HG03378 (cell line): ENCODE measurements at regions not wholly inside any gene's neighbourhood (a gene's known extent, or its start where the extent isn't known, plus 50 kb on each side); places are given as distances from the start of the nearest gene placed in this dataset.
"Not testable (repeated sequence)": the region's sequence is repeated elsewhere in the genome, so short reads cannot be mapped to it uniquely, and the experiment has no call there.

Experiments
- ATAC-seq: cut with Tn5 transposase; IDR thresholded peaks from one replicate; pipeline ENCODE4 v1.9.1; 2021; ENCODE audit warnings: mild to moderate bottlenecking, moderate library complexity; ENCODE audit not compliant: unreplicated experiment

DNA sequence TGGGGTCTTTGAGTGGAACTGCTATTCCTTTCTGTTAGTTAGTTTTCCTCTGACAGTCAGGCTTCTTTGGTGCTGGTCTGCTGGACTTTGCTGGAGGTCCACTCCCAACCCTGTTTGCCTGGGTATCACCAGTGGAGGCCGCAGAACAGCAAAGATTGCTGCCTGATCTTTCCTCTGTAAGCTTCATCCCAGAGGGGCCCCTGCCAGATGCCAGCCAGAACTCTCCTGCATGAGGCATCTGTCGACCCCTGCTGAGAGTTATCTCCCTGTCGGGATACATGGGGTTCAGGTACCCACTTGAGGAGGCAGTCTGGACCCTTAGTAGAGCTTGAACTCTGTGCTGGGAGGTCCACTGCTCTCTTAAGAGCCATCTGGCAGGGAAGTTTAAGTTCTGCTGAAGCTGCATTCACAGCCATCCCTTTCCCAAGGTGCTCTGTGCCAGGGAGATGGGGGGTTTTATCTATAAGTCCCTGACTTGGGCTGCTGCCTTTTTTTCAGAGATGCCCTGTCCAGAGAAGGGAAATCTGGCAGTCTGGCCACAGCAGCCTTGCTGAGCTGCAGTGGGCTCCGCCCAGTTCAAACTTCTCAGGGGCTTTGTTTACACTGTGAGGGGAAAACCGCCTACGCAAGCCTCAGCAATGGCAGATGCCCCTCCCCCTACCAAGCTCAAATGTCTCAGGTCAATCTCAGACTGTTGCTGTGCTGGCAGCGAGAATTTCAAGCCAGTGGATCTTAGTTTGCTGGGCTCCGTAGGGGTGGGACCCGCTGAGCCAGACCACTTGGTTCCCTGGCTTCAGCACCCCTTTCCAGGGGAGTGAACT is 89.7 kb upstream of the CDK6 start:
- ATAC-seq: no peak

DNA sequence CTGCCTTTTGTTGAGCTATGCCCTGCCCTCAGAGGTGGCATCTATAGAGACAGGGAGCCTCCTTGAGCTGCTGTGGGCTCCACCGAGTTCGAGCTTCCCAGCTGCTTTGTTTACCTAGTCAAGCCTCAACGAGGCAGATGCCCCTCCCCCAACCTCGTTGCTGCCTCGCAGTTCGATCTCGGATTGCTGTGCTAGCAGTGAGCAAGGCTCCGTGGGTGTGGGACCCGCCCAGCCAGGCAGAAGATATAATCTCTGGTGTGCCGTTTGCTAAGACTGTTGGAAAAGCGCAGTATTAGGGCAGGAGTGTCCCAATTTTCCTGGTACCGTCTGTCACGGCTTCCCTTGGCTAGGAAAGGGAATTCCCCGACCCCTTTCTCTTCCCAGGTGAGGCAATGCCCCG is 88.4 kb upstream of the CDK6 start:
- no peak for ATAC-seq

DNA sequence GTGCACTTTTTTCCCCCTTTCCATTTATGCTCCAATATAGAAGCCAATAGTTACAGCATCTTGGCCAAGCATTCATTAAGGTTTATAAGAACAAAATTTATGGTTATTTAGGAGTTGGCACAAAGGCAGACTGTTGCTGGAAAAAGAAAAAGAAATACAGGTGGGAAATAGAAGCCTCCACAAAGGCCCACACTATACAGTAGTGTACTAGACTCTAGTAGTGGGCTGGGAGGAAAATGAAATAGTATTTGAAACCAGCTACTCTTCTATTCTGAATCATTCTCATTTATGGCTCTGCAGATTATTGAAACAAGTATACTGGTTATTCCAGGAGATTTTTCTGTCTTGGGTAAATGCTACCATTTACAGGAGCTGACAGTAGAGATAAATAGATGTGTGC is 80.9 kb upstream of the CDK6 start:
- no peak for ATAC-seq

DNA sequence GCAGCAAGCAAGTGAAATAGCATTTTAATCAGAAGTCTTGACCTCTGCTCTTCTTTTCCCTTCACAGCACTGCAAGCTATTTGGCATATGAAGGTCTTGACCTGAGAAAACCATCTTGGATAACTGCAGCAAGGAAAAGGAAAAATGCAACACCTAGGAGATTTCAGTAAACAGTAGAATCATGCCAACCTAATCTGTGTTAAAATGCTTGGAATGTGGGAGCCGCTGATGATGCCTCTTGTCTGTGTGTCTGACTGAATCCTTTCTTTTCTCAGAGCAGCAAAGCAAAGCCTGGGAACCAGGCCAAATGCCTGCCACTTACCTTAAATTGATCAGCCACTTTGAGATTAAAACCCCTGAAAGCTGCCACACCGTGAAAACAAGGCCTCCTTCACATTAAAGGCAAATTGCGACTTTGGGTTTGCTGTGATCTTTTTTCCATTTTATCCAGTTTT is 80.4 kb upstream of the CDK6 start:
- no peak for ATAC-seq

DNA sequence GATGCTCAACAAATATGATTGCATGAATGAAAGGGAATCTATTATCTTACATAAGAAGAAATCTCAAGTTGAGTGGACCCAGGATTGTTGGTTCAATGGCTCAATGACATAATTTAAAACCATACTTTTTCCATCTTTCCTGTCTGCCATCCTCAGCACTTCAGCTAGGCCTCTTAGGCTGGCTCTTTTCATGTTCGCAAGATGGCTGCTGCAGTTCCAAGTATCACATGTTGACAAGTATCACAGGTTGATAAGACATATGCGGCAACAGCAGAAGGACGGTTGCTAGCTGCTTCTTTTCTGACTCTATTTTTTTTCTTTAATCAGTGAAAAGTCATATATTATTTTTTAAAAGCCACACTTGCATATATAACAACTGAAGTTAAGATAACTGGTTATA is 79.0 kb upstream of the CDK6 start:
- ATAC-seq: no peak

DNA sequence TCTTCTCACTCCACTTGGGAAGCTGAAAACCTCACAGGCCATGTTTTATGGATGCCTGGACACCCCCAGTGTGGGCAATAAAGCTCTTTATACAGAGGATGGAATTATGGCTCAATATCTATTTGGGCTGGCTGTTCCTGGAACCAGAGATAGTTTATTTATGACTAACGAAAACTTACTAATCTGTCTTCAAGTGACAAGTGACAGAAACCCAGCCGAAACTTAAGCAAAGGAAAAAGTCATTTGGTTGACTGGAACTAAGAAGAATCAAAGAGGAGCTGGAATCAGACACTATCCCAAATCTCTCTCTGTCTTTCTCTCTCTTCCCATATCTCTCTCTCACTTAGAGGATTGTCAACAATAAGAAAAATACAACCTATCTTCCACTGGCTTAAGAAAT is 78.3 kb upstream of the CDK6 start:
- no peak for ATAC-seq

DNA sequence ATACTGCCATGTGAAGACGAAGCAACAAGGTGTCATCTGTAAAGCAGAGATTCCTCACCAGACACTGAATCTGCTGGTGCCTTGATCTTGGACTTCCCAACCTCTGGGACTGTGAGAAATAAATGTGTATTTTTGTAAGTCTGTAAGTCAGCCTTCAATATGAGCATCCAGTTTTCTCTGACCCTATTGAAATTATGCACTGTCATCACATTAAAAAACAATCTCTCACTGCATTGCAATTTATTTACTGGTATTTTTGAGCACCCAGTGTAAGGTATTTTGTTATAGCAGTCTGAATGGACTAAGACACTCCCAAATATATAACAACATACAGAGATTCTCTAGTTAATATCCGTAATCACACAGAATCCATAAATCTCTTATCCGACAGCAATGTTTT is 77.5 kb upstream of the CDK6 start:
- ATAC-seq: no peak

DNA sequence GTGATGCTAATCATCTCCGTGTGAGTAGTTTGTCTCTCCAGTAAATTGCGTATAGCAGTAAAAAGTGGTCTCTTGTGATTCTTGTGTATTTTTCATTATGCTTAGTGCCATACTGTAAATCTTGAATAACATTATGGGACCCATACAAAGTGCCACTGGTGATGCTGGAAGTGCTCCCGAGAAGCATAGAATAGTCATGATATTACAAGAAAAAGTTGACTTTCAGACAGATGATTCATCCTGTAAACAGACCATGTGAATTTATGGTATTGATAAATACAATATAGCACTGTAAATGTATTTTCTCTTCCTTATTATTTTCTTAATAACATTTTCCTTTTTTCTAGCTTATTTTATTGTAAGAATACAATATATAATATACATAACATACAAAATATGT is 74.6 kb upstream of the CDK6 start:
- no peak for ATAC-seq

DNA sequence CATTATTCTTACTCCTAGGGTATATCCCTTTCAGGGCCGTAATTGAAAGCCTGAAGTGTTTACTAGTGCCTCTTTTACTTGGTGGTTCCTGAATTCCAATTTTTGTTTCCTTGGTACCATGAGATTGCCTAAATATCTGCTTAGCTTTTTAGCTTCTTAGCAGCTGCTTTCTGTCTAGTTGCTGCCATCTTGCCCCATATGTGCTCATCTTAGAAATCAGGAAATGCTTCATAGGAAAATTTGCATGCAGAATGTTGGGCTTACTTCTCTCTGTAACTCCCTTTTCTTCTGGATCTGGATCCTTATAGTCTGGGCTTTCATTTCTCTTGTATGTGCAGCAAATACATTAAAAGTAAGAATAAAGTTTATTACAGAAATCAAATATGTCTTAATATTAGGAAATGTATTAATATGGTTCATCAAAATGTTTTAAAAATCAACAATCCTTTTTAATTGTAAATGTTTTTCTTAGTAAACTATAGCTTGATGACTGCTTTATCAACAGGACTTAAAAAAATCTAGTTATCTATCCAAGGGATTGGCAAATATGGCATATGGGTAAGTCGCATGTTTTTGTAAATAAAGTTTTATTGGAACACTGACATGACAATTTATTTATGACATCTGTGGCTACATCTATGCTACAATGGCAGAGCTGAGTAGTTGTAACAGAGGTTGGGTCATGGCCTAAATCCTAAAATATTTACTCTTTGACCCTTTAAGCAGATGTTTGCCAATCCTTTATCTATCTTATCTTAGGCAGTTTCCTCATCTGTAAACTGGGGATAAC is 73.5 kb upstream of the CDK6 start:
- no peak for ATAC-seq

DNA sequence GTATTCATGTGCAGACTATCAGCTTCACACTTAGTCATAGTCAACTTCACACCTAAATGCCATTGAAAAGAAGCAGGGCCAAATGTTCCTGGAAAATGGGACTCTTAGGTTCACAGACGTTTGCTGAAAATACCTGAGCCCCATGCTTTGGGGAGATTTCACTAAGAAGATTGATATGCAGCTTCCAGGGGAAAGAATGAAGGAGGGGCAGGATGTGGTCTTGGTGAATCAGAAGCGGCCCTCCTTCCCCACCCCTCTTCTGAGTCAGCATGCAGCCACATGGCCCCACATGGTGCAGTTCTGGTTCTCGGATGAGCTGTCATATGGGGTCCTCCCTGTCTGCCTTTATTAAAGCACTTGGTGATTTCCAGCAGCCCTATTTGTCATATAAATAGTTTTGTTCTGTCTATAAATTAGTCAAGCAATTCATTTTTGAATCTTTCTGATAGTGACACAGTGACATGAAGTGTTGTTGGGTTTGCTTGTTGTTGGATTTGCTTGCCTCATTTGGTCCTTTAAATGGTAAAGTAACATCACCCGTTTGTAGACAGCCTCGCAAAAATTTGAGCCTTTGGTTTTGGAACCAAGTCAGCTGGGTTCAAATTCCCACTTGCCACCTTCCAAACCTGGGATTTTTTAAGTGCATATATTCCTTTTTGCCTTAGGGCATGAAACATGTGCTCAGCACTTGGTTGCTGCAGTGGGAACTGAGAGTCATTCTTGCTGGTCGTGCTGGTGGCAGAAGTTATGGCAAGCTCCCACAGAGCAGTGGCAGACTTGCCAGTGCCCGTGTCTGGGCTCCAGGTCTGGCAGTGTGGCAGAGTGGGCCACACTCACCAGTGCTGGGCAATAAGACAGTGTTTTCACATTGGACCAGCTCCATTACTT is 68.1 kb upstream of the CDK6 start:
- peak; percentile 96 for ATAC-seq

DNA sequence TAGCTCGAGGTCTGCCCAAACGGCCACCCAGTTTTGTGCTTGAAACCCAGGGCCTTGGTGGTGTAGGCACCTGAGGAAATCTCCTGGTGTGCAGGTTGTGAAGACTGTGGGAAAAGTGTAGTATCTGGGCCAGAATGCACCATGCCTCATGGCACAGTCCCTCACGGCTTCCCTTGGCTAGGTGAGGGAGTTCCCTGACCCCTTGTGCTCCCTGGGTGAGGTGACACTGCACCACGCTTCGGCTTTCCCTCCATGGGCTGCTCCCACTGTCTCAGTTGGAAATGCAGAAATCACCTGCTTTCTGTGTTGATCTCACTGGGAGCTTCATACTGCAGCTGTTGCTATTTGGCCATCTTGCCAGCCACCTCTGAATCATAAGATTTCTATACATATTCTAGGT is 62.4 kb upstream of the CDK6 start:
- no peak for ATAC-seq

DNA sequence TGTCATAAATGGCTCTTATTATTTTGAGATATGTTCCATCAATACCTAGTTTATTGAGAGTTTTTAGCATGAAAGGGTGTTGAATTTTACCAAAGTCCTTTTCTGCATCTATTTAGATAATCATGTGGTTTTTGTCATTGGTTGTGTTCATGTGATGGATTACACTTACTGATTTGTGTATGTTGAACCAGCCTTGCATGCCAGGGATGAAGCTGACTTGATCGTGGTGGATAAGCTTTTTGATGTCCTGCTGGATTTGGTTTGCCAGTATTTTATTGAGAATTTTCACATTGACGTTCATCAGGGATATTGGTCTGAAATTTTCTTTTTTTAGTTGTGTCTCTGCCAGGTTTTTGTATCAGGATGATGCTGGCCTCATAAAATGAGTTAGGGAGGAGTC is 58.5 kb upstream of the CDK6 start:
- ATAC-seq: not testable (repeated sequence)

DNA sequence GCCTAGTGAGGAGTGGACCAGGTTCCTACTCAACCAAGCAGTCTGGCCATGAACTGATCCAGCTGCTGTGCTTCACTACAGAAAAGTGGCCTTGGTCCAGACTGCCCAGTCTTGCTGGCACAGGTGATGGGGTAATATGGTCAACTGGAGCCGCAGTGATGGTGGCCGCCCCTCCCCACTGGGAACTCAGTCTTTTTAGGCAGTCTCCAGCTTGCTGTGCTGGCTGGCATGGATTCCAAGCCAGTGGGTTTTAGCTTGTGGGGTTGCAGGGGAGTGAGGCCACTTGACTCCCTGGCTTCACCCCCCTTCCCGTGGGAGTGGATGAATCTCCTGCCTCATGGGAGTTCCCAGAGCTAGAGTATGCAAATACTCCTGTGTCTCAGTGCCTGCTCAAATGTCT is 52.7 kb upstream of the CDK6 start:
- no peak for ATAC-seq
